Right lobe of liver (tissue), 6 donors: ENCODE measurements at regions not wholly inside any gene's neighbourhood (a gene's known extent, or its start where the extent isn't known, plus 50 kb on each side); places are given as distances from the start of the nearest gene placed in this dataset.
"Not testable (repeated sequence)": the region's sequence is repeated elsewhere in the genome, so short reads cannot be mapped to it uniquely, and the experiment has no call there.

ENCODE experiments used
- ATAC-seq, 4 donors: fragments of 200-7000 bp; cut with Tn5 transposase; one replicate each; pipeline ENCODE4 v1.9.1; 2020; ENCODE audit warnings: mild to moderate bottlenecking in 4 of 4, moderate library complexity in 4 of 4
- DNase-seq, 3 donors: peaks; one replicate each; pipeline ENCODE4 v3.0.0-alpha.2; 2020
- H3K27ac ChIP-seq, 3 donors: fragments of 200-600 bp; one replicate each; pipeline ENCODE4 v1.8.0; 2022
- H3K27me3 ChIP-seq, 2 donors: fragments of 200-600 bp; one replicate each; pipeline ENCODE4 v1.8.0; 2022
- H3K36me3 ChIP-seq, 4 donors: fragments of 200-600 bp; sonication (generic) in 1 of 4; one replicate each; pipeline versions ENCODE4 v1.5.1 to v1.8.0; 2017 to 2022; ENCODE audit warnings: control low read depth in 1 of 4
- H3K4me1 ChIP-seq, 4 donors: fragments of 200-600 bp; sonication (generic) in 1 of 4; one replicate each; pipeline versions ENCODE4 v1.5.1 to v1.8.0; 2017 to 2022; ENCODE audit warnings: control low read depth in 1 of 4
- H3K4me3 ChIP-seq, 3 donors: fragments of 200-600 bp; one replicate each; pipeline ENCODE4 v1.8.0; 2022
- H3K9me3 ChIP-seq, 4 donors: fragments of 200-600 bp; sonication (generic) in 1 of 4; one replicate each; pipeline versions ENCODE4 v1.5.1 to v1.8.0; 2017 to 2022; ENCODE audit warnings: control low read depth in 1 of 4
- CTCF ChIP-seq, 4 donors: fragments of 200-600 bp in 3 of 4; fragments of 450-650 bp in 1 of 4; IDR thresholded peaks; one replicate each; pipeline versions ENCODE4 v1.5.1 to v1.8.0; 2016 to 2022; ENCODE audit warnings: antibody characterized with exemption in 4 of 4, mild to moderate bottlenecking in 2 of 4
- POLR2A ChIP-seq: fragments of 450-650 bp; IDR thresholded peaks from one replicate; pipeline ENCODE4 v1.6.1; 2017; ENCODE audit warnings: antibody characterized with exemption, mild to moderate bottlenecking
- whole genome bisulfite sequencing: methylation state at CpG from one replicate; pipeline ENCODE4 v1.1.6; 2018; ENCODE audit warnings: low coverage, low lambda C conversion rate; ENCODE audit not compliant: insufficient coverage; ENCODE audit errors: missing lambda C conversion rate; 5-methylcytosine and 5-hydroxymethylcytosine counted together
- intact Hi-C, 2 donors: fragments of 100-400 bp; cut with DNase I; formaldehyde crosslinking; loops; one replicate each; pipeline versions ENCODE4 v1.11.2 to v1.14.1; 2022
- donor health status: DM: no; HTN: yes; CAD: no.
- donor health status: DM: no; HTN: no; CAD: no.
- donor health status: DM: no; HTN: no; CAD: no.
- donor health status: DM: no; HTN: yes; CAD: no.
- donor health status: DM: no; HTN: yes; CAD: no.

GRCh38 chr21:14672466-14672865, 126.4 kb upstream of the SAMSN1 start:
- Histone ChIP-seq H3K27ac (no peak overlapping the region), H3K27me3 (no peaks in the 10 kb centered on the region), H3K4me1 (no peaks in the 10 kb centered on the region), H3K36me3 (no peaks in the 10 kb centered on the region), H3K9me3 (no peaks in the 10 kb centered on the region), H3K4me3 (no peak overlapping the region)
- TF ChIP-seq CTCF (IDR thresholded peaks at IDR 0.05) = no peak
- TF ChIP-seq POLR2A = no peak
- ATAC-seq = no peak
- no peak for DNase-seq
- intact Hi-C loops = no loop called here
- 24% methylated on average over 1 of the region's 1 CpG for WGBS

GRCh38 chr21:14670409-14670808, 124.3 kb upstream of the SAMSN1 start:
- intact Hi-C loops = no loop called here
- Histone ChIP-seq H3K36me3 (no peaks in the 10 kb centered on the region), H3K27me3 (no peaks in the 10 kb centered on the region), H3K4me3 (no peak overlapping the region), H3K27ac (no peak overlapping the region), H3K4me1 (no peaks in the 10 kb centered on the region), H3K9me3 (no peaks in the 10 kb centered on the region)
- DNase-seq (no peak), ATAC-seq (no peak)
- 50% methylated on average over 2 of the region's 2 CpGs for WGBS
- no peak for TF ChIP-seq CTCF (IDR thresholded peaks at IDR 0.05)
- TF ChIP-seq POLR2A = no peak

- H3K9me3 ChIP-seq, H3K27me3 ChIP-seq, H3K4me3 ChIP-seq, H3K4me1 ChIP-seq, H3K36me3 ChIP-seq, ATAC-seq, H3K27ac ChIP-seq, intact Hi-C loops, DNase-seq: not testable (repeated sequence)
- 87% methylated on average over 3 of the region's 3 CpGs for WGBS
These were observed 123.0 kb upstream of the SAMSN1 start for GRCh38 chr21:14669092-14669491.

GRCh38 chr21:14657241-14658008, 111.3 kb upstream of the SAMSN1 start:
- no peak overlapping the region for H3K27ac ChIP-seq
- ATAC-seq (no peak), DNase-seq (no peak)
- H3K4me3 ChIP-seq = no peak overlapping the region
- no peaks in the 10 kb centered on the region for H3K9me3 ChIP-seq
- no peaks in the 10 kb centered on the region for H3K4me1 ChIP-seq
- WGBS = 56% methylated on average over 10 of the region's 10 CpGs
- no peaks in the 10 kb centered on the region for H3K27me3 ChIP-seq
- TF ChIP-seq CTCF (IDR thresholded peaks at IDR 0.05) (no peak), POLR2A (no peak)
- H3K36me3 ChIP-seq = no peaks in the 10 kb centered on the region
- intact Hi-C loops = no loop called here

- no peaks in the 10 kb centered on the region for H3K9me3 ChIP-seq
- no peak for ATAC-seq
- H3K36me3 ChIP-seq = no peaks in the 10 kb centered on the region
- 14% methylated on average over 1 of the region's 1 CpG for WGBS
- no peak overlapping the region for H3K27ac ChIP-seq
- no peak for TF ChIP-seq CTCF (IDR thresholded peaks at IDR 0.05)
- TF ChIP-seq POLR2A = no peak
- no peak for DNase-seq
- no peaks in the 10 kb centered on the region for H3K4me1 ChIP-seq
- intact Hi-C loops = no loop called here
- H3K27me3 ChIP-seq = no peaks in the 10 kb centered on the region
- H3K4me3 ChIP-seq = no peak overlapping the region
These were observed 100.8 kb upstream of the SAMSN1 start for GRCh38 chr21:14646893-14647292.
